Heart left ventricle (tissue), 16 donors: ENCODE measurements at regions not wholly inside any gene's neighbourhood (a gene's known extent, or its start where the extent isn't known, plus 50 kb on each side); places are given as distances from the start of the nearest gene placed in this dataset.

Experiments used
- ATAC-seq, 4 donors: fragments of 200-7000 bp; cut with Tn5 transposase; one replicate each; pipeline ENCODE4 v1.9.1; 2020 to 2022; ENCODE audit warnings: moderate library complexity in 4 of 4, mild to moderate bottlenecking in 3 of 4, moderate number of reproducible peaks in 1 of 4
- DNase-seq, 5 donors: peaks; one replicate each; pipeline ENCODE4 v3.0.0-alpha.2; 2020
- H3K27ac ChIP-seq, 12 donors: fragments of 200-600 bp; sonication (generic) in 4 of 12; one replicate each; pipeline versions ENCODE4 v1.5.0 to v1.8.0; 2016 to 2022; ENCODE audit warnings: mild to moderate bottlenecking in 2 of 12
- H3K27me3 ChIP-seq, 9 donors: fragments of 200-600 bp; sonication (generic) in 2 of 9; one replicate each; pipeline versions ENCODE4 v1.5.1 to v1.8.0; 2016 to 2022; ENCODE audit warnings: mild to moderate bottlenecking in 3 of 9
- H3K36me3 ChIP-seq, 9 donors: fragments of 200-600 bp; sonication (generic) in 2 of 9; one replicate each; pipeline versions ENCODE4 v1.5.0 to v1.8.0; 2018 to 2022; ENCODE audit warnings: mild to moderate bottlenecking in 2 of 9
- H3K4me1 ChIP-seq, 12 donors: fragments of 200-600 bp; sonication (generic) in 4 of 12; one replicate each; pipeline versions ENCODE4 v1.5.0 to v1.8.0; 2016 to 2022; ENCODE audit warnings: mild to moderate bottlenecking in 3 of 12
- H3K4me3 ChIP-seq, 12 donors: fragments of 200-600 bp; sonication (generic) in 4 of 12; one replicate each; pipeline versions ENCODE4 v1.5.0 to v1.8.0; 2017 to 2022; ENCODE audit warnings: mild to moderate bottlenecking in 9 of 12, moderate library complexity in 4 of 12
- H3K9me3 ChIP-seq, 12 donors: fragments of 200-600 bp; sonication (generic) in 4 of 12; one replicate each; pipeline versions ENCODE4 v1.5.0 to v1.8.0; 2016 to 2022; ENCODE audit warnings: mild to moderate bottlenecking in 1 of 12
- CTCF ChIP-seq, 12 donors: fragments of 200-600 bp; sonication (generic) in 4 of 12; IDR thresholded peaks; one replicate each; pipeline versions ENCODE4 v1.5.0 to v1.8.0; 2018 to 2022; ENCODE audit warnings: antibody characterized with exemption in 12 of 12, mild to moderate bottlenecking in 5 of 12
- POLR2A ChIP-seq, 2 donors: fragments of 450-650 bp; IDR thresholded peaks; one replicate each; pipeline ENCODE4 v1.6.1; 2017; ENCODE audit warnings: antibody characterized with exemption in 2 of 2, mild to moderate bottlenecking in 2 of 2, moderate library complexity in 2 of 2
- WGBS, 4 donors: extraction: QIAGEN DNeasy Blood & Tissue Kit in 2 of 4; methylation state at CpG; one replicate each; pipeline versions ENCODE4 v1.1.5 to v1.1.7; 2013 to 2018; 5-methylcytosine and 5-hydroxymethylcytosine counted together
- intact Hi-C, 10 donors: fragments of 100-400 bp; cut with DNase I; formaldehyde crosslinking; loops; one replicate each; pipeline versions ENCODE4 v1.11.1 to v1.14.2; 2022
- donor health status: ischemic (EF 13 %, LVEDD 7.1; RV severe dilation, severe dysfunction).
- donor health status: healthy with polysubstance abuse.
- donor health status: DM: no; HTN: yes; CAD: no.
- donor health status: DM: no; HTN: no; CAD: no.
- donor health status: ischemic (EF 25% LVEDD 6.9; RV normal size, moderate dysfunction).
- donor health status: ischemic (EF 25% LVEDD 5.7; RV mildly dilated, moderate dysfunction).
- donor health status: healthy.
- donor health status: DM: yes; HTN: yes; CAD: no.
- donor health status: ischemic (EF 35%, LVEDD 5.7; RV mildly dilated, moderate dysfunction).
- donor health status: nonischemic (EF 11% LVEDD 7.7; RV severe dilation, severe dysfunction).
- donor health status: DM: yes; HTN: yes; CAD: no.
- donor health status: PGD.
- donor health status: ischemic (EF 29% LVEDD 5.4; RV normal size, mild dysfunction).
- donor health status: nonischemic (EF 23%, LVEDD 6.1; RV moderate dilation, normal function).

- no peaks in the 10 kb centered on the region for H3K9me3 ChIP-seq
- H3K36me3 ChIP-seq, result no peaks in the 10 kb centered on the region
- ATAC-seq (no peak), DNase-seq (no peak)
- no peaks in the 10 kb centered on the region for H3K4me1 ChIP-seq
- no peak overlapping the region for H3K4me3 ChIP-seq
- intact Hi-C loops, result no loop called here
- TF ChIP-seq CTCF (IDR thresholded peaks at IDR 0.05) (no peak), POLR2A (IDR thresholded peaks at IDR 0.05) (no peak)
- H3K27ac ChIP-seq, result no peak overlapping the region
- WGBS, 4 donors, result 71% methylated on average over 8 of the region's 8 CpGs; no CpG with 5 or more reads in 2 of the 4 donors
- no peaks in the 10 kb centered on the region for H3K27me3 ChIP-seq
Measured at GRCh38 chrY:7447881-7448516, 536.4 kb upstream of the AMELY start.

- H3K4me1 ChIP-seq, result no peaks in the 10 kb centered on the region
- no peak overlapping the region for H3K4me3 ChIP-seq
- intact Hi-C loops, result no loop called here
- ATAC-seq, result no peak
- no peak overlapping the region for H3K27ac ChIP-seq
- TF ChIP-seq CTCF (IDR thresholded peaks at IDR 0.05) (no peak), POLR2A (IDR thresholded peaks at IDR 0.05) (no peak)
- no peak for DNase-seq
- H3K9me3 ChIP-seq, result no peaks in the 10 kb centered on the region
- H3K36me3 ChIP-seq, result no peaks in the 10 kb centered on the region
- WGBS, 4 donors, result 63 to 66% methylated on average over 3 of the region's 3 CpGs; no CpG with 5 or more reads in 2 of the 4 donors
- H3K27me3 ChIP-seq, result no peaks in the 10 kb centered on the region
Measured at GRCh38 chrY:7444141-7444540, 532.6 kb upstream of the AMELY start.

- H3K4me3 ChIP-seq, result no peak overlapping the region
- H3K4me1 ChIP-seq, result no peaks in the 10 kb centered on the region
- DNase-seq, result no peak
- H3K36me3 ChIP-seq, result no peaks in the 10 kb centered on the region
- intact Hi-C loops, result no loop called here
- no peaks in the 10 kb centered on the region for H3K27me3 ChIP-seq
- WGBS, 4 donors, result 76 to 79% methylated on average over 4 of the region's 4 CpGs; no CpG with 5 or more reads in 2 of the 4 donors
- no peak for TF ChIP-seq POLR2A (IDR thresholded peaks at IDR 0.05)
- TF ChIP-seq CTCF (IDR thresholded peaks at IDR 0.05), result no peak
- H3K9me3 ChIP-seq, result no peaks in the 10 kb centered on the region
- peak overlapping the region in 2 of 12 donors; percentile 13 to 24 for H3K27ac ChIP-seq
- no peak for ATAC-seq
Measured at GRCh38 chrY:7440796-7441530, 529.4 kb upstream of the AMELY start.

- H3K27me3 ChIP-seq, result no peaks in the 10 kb centered on the region
- intact Hi-C loops, result no loop called here
- H3K9me3 ChIP-seq, result no peaks in the 10 kb centered on the region
- no peak overlapping the region for H3K27ac ChIP-seq
- no peak overlapping the region for H3K4me3 ChIP-seq
- no peaks in the 10 kb centered on the region for H3K4me1 ChIP-seq
- WGBS, 4 donors, result 88% methylated on average over 1 of the region's 1 CpG; no CpG with 5 or more reads in 2 of the 4 donors
- no peaks in the 10 kb centered on the region for H3K36me3 ChIP-seq
- TF ChIP-seq CTCF (IDR thresholded peaks at IDR 0.05) (no peak), POLR2A (IDR thresholded peaks at IDR 0.05) (no peak)
- DNase-seq, result no peak
- no peak for ATAC-seq
Measured at GRCh38 chrY:7437086-7437485, 525.5 kb upstream of the AMELY start.
